GM23248 (cell line): ENCODE measurements at regions not wholly inside any gene's neighbourhood (a gene's known extent, or its start where the extent isn't known, plus 50 kb on each side); places are given as distances from the start of the nearest gene placed in this dataset.

Experiments used
- DNase-seq: peaks from one replicate; pipeline ENCODE4 v3.0.0-alpha.2; 2015
- H2AFZ ChIP-seq: fragments of 200-600 bp; sonication (generic); 2 replicates; pipeline ENCODE4 v1.6.1; 2016; ENCODE audit warnings: antibody characterized with exemption
- H3F3A ChIP-seq: fragments of 200-600 bp; sonication (generic); 2 replicates; pipeline ENCODE4 v1.6.1; 2016; ENCODE audit warnings: mild to moderate bottlenecking, antibody characterized with exemption, mixed run types; ENCODE audit not compliant: insufficient read depth
- H3K27ac ChIP-seq: fragments of 200-600 bp; sonication (generic); 2 replicates; pipeline ENCODE4 v1.5.1; 2016; ENCODE audit warnings: mild to moderate bottlenecking
- H3K27me3 ChIP-seq: fragments of 200-600 bp; sonication (generic); replicated peaks from 2 replicates; pipeline ENCODE4 v1.6.1; 2016; ENCODE audit warnings: mild to moderate bottlenecking; ENCODE audit not compliant: insufficient read depth
- H3K36me3 ChIP-seq: fragments of 200-600 bp; sonication (generic); 2 replicates; pipeline ENCODE4 v1.6.1; 2016; ENCODE audit warnings: low read depth, mild to moderate bottlenecking
- H3K4me1 ChIP-seq: fragments of 200-600 bp; sonication (generic); 2 replicates; pipeline ENCODE4 v1.6.1; 2016; ENCODE audit warnings: mild to moderate bottlenecking; ENCODE audit not compliant: insufficient read depth
- H3K4me2 ChIP-seq: fragments of 200-600 bp; sonication (generic); one replicate; pipeline ENCODE4 v1.6.1; 2016; ENCODE audit warnings: mild to moderate bottlenecking; ENCODE audit not compliant: unreplicated experiment
- H3K4me3 ChIP-seq: fragments of 200-600 bp; sonication (generic); 2 replicates; pipeline ENCODE4 v1.5.1; 2016; ENCODE audit warnings: mild to moderate bottlenecking
- H3K79me2 ChIP-seq: fragments of 200-600 bp; sonication (generic); 2 replicates; pipeline ENCODE4 v1.6.1; 2016; ENCODE audit warnings: mild to moderate bottlenecking; ENCODE audit not compliant: insufficient read depth
- H3K9ac ChIP-seq: fragments of 200-600 bp; sonication (generic); 2 replicates; pipeline ENCODE4 v1.6.1; 2016; ENCODE audit warnings: mild to moderate bottlenecking
- H3K9me2 ChIP-seq: fragments of 200-600 bp; sonication (generic); 2 replicates; pipeline ENCODE4 v1.6.1; 2016; ENCODE audit warnings: mixed run types, mild to moderate bottlenecking, moderate library complexity; ENCODE audit not compliant: insufficient read depth
- H3K9me3 ChIP-seq: fragments of 200-600 bp; sonication (generic); one replicate; pipeline ENCODE4 v1.6.1; 2017; ENCODE audit warnings: low read depth
- H4K20me1 ChIP-seq: fragments of 200-600 bp; sonication (generic); 2 replicates; pipeline ENCODE4 v1.6.0; 2016; ENCODE audit not compliant: insufficient read depth
- EZH2 ChIP-seq: fragments of 200-600 bp; sonication (generic); IDR thresholded peaks from 2 replicates; pipeline ENCODE4 v1.6.1; 2018; ENCODE audit warnings: antibody characterized with exemption, mild to moderate bottlenecking; ENCODE audit not compliant: insufficient read depth, poor library complexity, severe bottlenecking
- EZH2phosphoT487 ChIP-seq: fragments of 200-600 bp; sonication (generic); IDR thresholded peaks from 2 replicates; pipeline ENCODE4 v1.6.1; 2018; ENCODE audit warnings: antibody characterized with exemption, moderate library complexity, mild to moderate bottlenecking, low read depth; ENCODE audit not compliant: insufficient read depth
- WGBS, 2 experiments: methylation state at CpG; one replicate each; pipeline ENCODE4 v1.1.6; 2015 to 2017; ENCODE audit warnings: low lambda C conversion rate in 2 of 2, low coverage in 1 of 2; ENCODE audit errors: missing lambda C conversion rate in 2 of 2; 5-methylcytosine and 5-hydroxymethylcytosine counted together
- in situ Hi-C: fragments of 300-500 bp; cut with MboI; formaldehyde crosslinking; loops from 2 replicates; pipeline ENCODE4 v1.15.0; 2020

GRCh38 chr11:27234961-27235360, 128.1 kb downstream of the CCDC34 start:
- DNase-seq = no peak
- H4K20me1 ChIP-seq = no peaks in the 10 kb centered on the region
- no peaks in the 10 kb centered on the region for H3K9me2 ChIP-seq
- H2AFZ ChIP-seq = no peak overlapping the region
- H3K79me2 ChIP-seq = no peaks in the 10 kb centered on the region
- in situ Hi-C loops = no loop called here
- H3K4me3 ChIP-seq = 0 out of 2 replicates have a peak overlapping the region, but pooled peaks have one; percentile 20
- TF ChIP-seq EZH2phosphoT487 = no peak
- TF ChIP-seq EZH2 = no peak
- H3K9ac ChIP-seq = peak overlapping the region; percentile 83
- H3F3A ChIP-seq = peaks cover 49% of the 10 kb centered on the region
- 51 to 61% methylated on average over 2 of the region's 2 CpGs for WGBS, 2 experiments
- H3K27ac ChIP-seq = peak overlapping the region; percentile 95
- no peaks in the 10 kb centered on the region for H3K27me3 ChIP-seq
- H3K9me3 ChIP-seq = no peaks in the 10 kb centered on the region
- peak overlapping the region; percentile 78 for H3K4me2 ChIP-seq
- no peaks in the 10 kb centered on the region for H3K36me3 ChIP-seq
- peaks cover 70% of the 10 kb centered on the region for H3K4me1 ChIP-seq

DNA sequence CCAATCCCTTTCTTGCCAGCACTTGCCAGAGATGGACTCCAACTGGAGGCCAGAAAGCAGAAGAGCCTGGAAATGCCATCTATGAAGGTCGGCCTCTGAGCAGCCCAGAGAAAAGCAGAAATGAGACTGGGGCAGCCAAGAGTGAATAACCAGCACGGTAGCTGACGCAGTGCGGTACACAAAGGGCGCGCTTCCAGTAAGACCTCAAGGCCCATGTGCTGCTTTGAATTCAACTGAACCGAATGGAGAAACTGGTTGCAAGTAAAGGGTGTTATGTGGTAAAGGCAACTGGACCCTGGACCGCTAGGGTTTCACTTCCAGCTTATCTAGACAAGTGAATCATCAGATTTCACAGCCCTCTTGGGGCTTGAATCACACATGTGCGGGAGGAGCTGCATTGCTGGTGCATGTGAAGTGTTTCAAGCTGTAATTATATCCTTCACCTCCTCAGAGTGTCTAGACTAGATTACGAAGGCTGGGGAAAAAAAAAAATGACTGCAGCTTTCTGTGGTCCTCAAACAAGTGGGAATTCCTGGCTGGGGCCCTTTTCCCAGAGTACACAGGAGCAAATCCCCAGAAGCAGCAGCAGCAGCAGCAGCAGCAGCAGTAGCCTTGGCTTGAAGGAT, 128.9 kb downstream of the CCDC34 start:
- peak overlapping the region; percentile 48 for H3K4me3 ChIP-seq
- H4K20me1 ChIP-seq = no peaks in the 10 kb centered on the region
- TF ChIP-seq EZH2 (no peak), EZH2phosphoT487 (peak; percentile 86)
- peaks cover 46% of the 10 kb centered on the region for H3F3A ChIP-seq
- peak overlapping the region; percentile 78 for H3K4me2 ChIP-seq
- no peaks in the 10 kb centered on the region for H3K36me3 ChIP-seq
- H3K9me2 ChIP-seq = no peaks in the 10 kb centered on the region
- 0 out of 2 replicates have a peak overlapping the region, but pooled peaks have one; percentile 2 for H2AFZ ChIP-seq
- H3K79me2 ChIP-seq = no peaks in the 10 kb centered on the region
- H3K4me1 ChIP-seq = peaks cover 70% of the 10 kb centered on the region
- WGBS, 2 experiments = 1 to 2% methylated on average over 10 of the region's 10 CpGs
- H3K27ac ChIP-seq = peak overlapping the region; percentile 95
- no peaks in the 10 kb centered on the region for H3K27me3 ChIP-seq
- no peaks in the 10 kb centered on the region for H3K9me3 ChIP-seq
- in situ Hi-C loops = no loop called here
- peak; percentile 98 for DNase-seq
- peak overlapping the region; percentile 83 for H3K9ac ChIP-seq

DNA sequence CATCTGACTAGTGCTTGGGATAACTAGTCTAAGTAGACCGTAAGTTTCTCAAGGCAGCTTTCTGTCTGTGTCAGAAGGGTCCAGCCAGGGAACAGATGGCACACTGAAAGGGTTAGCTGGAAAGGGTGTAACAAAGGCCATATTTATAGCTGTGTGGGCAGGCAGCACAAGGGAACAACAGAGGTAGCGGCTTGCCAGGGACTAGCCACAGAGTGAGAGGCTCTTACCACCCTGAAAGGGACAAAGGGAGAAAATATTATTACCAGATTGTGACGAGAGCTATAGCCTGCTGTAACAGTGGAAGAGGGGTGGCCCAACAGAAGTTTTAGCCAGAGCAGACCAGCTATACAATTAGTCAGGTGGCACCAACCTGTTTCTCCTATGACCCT, 129.4 kb downstream of the CCDC34 start:
- H3K9me3 ChIP-seq = no peaks in the 10 kb centered on the region
- peaks cover 70% of the 10 kb centered on the region for H3K4me1 ChIP-seq
- no peaks in the 10 kb centered on the region for H3K36me3 ChIP-seq
- in situ Hi-C loops = no loop called here
- 0 out of 2 replicates have a peak overlapping the region, but pooled peaks have one; percentile 2 for H2AFZ ChIP-seq
- H3K4me3 ChIP-seq = peak overlapping the region; percentile 48
- H3K4me2 ChIP-seq = peak overlapping the region; percentile 78
- peak; percentile 47 for DNase-seq
- H3K27ac ChIP-seq = peak overlapping the region; percentile 95
- WGBS, 2 experiments = 10 to 28% methylated on average over 3 of the region's 3 CpGs
- no peaks in the 10 kb centered on the region for H3K9me2 ChIP-seq
- H3K27me3 ChIP-seq = no peaks in the 10 kb centered on the region
- H4K20me1 ChIP-seq = no peaks in the 10 kb centered on the region
- TF ChIP-seq EZH2 (no peak), EZH2phosphoT487 (no peak)
- H3K79me2 ChIP-seq = no peaks in the 10 kb centered on the region
- peaks cover 42% of the 10 kb centered on the region for H3F3A ChIP-seq
- H3K9ac ChIP-seq = peak overlapping the region; percentile 83

DNA sequence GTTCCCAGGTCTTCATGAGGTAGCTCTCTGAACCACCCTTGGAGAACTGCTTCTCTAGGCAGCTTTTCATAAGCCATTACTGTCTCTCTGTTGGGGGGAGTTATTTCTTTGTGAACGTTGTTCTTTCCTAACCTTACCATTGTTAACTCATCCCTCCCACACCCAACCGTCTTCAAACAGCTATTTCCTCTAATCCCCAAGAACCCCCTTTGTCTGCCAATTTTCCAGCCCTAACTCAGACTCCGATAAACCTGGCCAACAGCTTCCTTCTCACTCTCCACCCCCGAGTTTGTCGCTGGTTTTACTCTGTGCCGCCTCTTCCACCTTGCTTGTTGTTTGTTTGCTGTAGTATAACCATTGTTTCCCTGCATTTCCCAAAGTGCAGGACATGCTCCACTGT, 131.5 kb downstream of the CCDC34 start:
- Histone ChIP-seq H3K27ac (peak overlapping the region; percentile 70), H3F3A (peaks cover 33% of the 10 kb centered on the region), H3K36me3 (no peaks in the 10 kb centered on the region), H3K4me2 (peak overlapping the region; percentile 74), H3K27me3 (no peaks in the 10 kb centered on the region), H2AFZ (peak overlapping the region; percentile 75), H3K79me2 (no peaks in the 10 kb centered on the region), H3K9ac (peak overlapping the region; percentile 63), H3K4me3 (peak overlapping the region; percentile 57), H3K4me1 (peaks cover 63% of the 10 kb centered on the region), H3K9me3 (no peaks in the 10 kb centered on the region), H4K20me1 (no peaks in the 10 kb centered on the region), H3K9me2 (no peaks in the 10 kb centered on the region)
- WGBS, 2 experiments = 9 to 10% methylated on average over 6 of the region's 6 CpGs
- in situ Hi-C loops = no loop called here
- DNase-seq = peak; percentile 64
- TF ChIP-seq EZH2phosphoT487 (no peak), EZH2 (no peak)

GRCh38 chr11:27230192-27230572, 132.8 kb downstream of the CCDC34 start:
- no peak for TF ChIP-seq EZH2phosphoT487
- no peak for TF ChIP-seq EZH2
- Histone ChIP-seq H3F3A (peaks cover 29% of the 10 kb centered on the region), H3K36me3 (no peaks in the 10 kb centered on the region), H3K9me2 (no peaks in the 10 kb centered on the region), H2AFZ (no peak overlapping the region), H3K27ac (peak overlapping the region; percentile 61), H3K4me2 (peak overlapping the region; percentile 60), H4K20me1 (no peaks in the 10 kb centered on the region), H3K4me3 (no peak overlapping the region), H3K27me3 (no peaks in the 10 kb centered on the region), H3K79me2 (no peaks in the 10 kb centered on the region), H3K4me1 (peaks cover 60% of the 10 kb centered on the region), H3K9ac (peak overlapping the region; percentile 8; the same call in 1 of the 2 replicates), H3K9me3 (no peaks in the 10 kb centered on the region)
- WGBS, 2 experiments = 74 to 91% methylated on average over 1 of the region's 1 CpG
- in situ Hi-C loops = no loop called here
- no peak for DNase-seq
